Peyer's patch (tissue), 4 donors: ENCODE measurements at regions not wholly inside any gene's neighbourhood (a gene's known extent, or its start where the extent isn't known, plus 50 kb on each side); places are given as distances from the start of the nearest gene placed in this dataset.

ENCODE experiments used
- DNase-seq, 3 donors: peaks; one replicate each; pipeline ENCODE4 v3.0.0-alpha.2; 2017 to 2019
- H3K27ac ChIP-seq, 4 donors: fragments of 200-600 bp; sonication (generic); one replicate each; pipeline ENCODE4 v1.5.1; 2016 to 2019
- H3K27me3 ChIP-seq, 2 donors: fragments of 200-600 bp; sonication (generic); one replicate each; pipeline ENCODE4 v1.5.1; 2019
- H3K36me3 ChIP-seq, 3 donors: fragments of 200-600 bp; sonication (generic); one replicate each; pipeline ENCODE4 v1.5.1; 2016 to 2019
- H3K4me1 ChIP-seq, 4 donors: fragments of 200-600 bp; sonication (generic); one replicate each; pipeline ENCODE4 v1.5.1; 2016 to 2019
- H3K4me3 ChIP-seq, 4 donors: fragments of 200-600 bp; sonication (generic); 1 replicate in 3 of 4; 2 replicates in 1 of 4; pipeline ENCODE4 v1.5.1; 2016 to 2019; ENCODE audit warnings: mild to moderate bottlenecking in 1 of 4
- H3K9me3 ChIP-seq, 4 donors: fragments of 200-600 bp; sonication (generic); one replicate each; pipeline ENCODE4 v1.5.1; 2016 to 2019; ENCODE audit warnings: mild to moderate bottlenecking in 1 of 4
- POLR2A ChIP-seq, 2 donors: fragments of 450-650 bp; IDR thresholded peaks; one replicate each; pipeline ENCODE4 v1.5.1; 2017; ENCODE audit warnings: antibody characterized with exemption in 2 of 2, mild to moderate bottlenecking in 2 of 2, moderate library complexity in 2 of 2
- small RNA-seq, 2 donors: library from RNA; depleted of rRNA; stranded (forward); fragments of <200 nt; gene quantifications; one replicate each; pipeline ENCODE3, GENCODE V24; 2016
- TF ChIP-seq, protein P1 (sequence below), 6 experiments: fragments of 450-650 bp in 4 of 6; fragments of 200-600 bp in 2 of 6; sonication (generic) in 1 of 6; IDR thresholded peaks; one replicate each; pipeline ENCODE4 v1.5.1; 2017 to 2019; ENCODE audit warnings: antibody characterized with exemption in 6 of 6, mild to moderate bottlenecking in 3 of 6, moderate library complexity in 1 of 6

DNA sequence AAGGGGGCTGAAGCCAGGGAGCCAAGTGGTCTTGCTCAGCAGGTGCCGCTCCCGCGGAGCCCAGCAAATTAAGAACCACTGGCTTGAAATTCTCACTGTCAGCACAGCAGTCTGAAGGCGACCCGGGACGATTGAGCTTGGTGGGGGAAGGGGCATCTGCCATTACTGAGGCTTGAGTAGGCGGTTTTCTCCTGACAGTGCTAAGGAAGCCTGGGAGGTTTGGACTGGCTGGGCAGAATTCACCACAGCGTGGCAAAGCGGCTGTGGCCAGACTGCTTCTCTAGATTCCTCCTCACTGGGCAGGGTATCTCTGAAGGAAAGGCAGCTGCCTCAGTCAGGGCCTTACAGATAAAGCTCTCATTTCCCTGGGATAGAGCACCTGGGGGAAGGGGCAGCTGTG is 57.0 kb upstream of the GPR149 start:
- no peak for DNase-seq
- H3K4me3 ChIP-seq, result no peak overlapping the region
- H3K27ac ChIP-seq, result no peak overlapping the region
- no peaks in the 10 kb centered on the region for H3K9me3 ChIP-seq
- H3K4me1 ChIP-seq, result no peaks in the 10 kb centered on the region
- H3K27me3 ChIP-seq, result no peaks in the 10 kb centered on the region
- H3K36me3 ChIP-seq, result no peaks in the 10 kb centered on the region
- TF ChIP-seq, protein P1, sequence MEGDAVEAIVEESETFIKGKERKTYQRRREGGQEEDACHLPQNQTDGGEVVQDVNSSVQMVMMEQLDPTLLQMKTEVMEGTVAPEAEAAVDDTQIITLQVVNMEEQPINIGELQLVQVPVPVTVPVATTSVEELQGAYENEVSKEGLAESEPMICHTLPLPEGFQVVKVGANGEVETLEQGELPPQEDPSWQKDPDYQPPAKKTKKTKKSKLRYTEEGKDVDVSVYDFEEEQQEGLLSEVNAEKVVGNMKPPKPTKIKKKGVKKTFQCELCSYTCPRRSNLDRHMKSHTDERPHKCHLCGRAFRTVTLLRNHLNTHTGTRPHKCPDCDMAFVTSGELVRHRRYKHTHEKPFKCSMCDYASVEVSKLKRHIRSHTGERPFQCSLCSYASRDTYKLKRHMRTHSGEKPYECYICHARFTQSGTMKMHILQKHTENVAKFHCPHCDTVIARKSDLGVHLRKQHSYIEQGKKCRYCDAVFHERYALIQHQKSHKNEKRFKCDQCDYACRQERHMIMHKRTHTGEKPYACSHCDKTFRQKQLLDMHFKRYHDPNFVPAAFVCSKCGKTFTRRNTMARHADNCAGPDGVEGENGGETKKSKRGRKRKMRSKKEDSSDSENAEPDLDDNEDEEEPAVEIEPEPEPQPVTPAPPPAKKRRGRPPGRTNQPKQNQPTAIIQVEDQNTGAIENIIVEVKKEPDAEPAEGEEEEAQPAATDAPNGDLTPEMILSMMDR (IDR thresholded peaks at IDR 0.05), result no peak
- TF ChIP-seq POLR2A (IDR thresholded peaks at IDR 0.05), result no peak

DNA sequence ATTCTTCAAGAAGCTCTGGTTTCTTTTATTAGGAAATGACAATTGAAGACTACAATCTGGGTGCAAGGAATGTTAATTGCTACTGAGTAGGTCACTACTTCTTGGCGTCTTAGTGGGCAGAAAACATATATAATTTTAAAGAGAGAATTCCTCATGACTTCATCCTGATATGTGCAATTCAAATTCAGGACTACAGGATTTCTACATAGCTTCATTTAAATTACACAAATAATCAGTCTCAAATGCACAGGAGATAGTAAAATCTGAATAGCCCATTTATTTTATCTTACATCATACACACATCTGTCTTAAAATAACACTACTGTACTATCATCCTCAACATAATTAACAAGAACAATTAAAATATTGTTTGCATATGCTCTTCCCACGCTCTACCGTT is 52.5 kb upstream of the GPR149 start:
- no peak for DNase-seq
- TF ChIP-seq, protein P1 (IDR thresholded peaks at IDR 0.05), result no peak
- no peak for TF ChIP-seq POLR2A (IDR thresholded peaks at IDR 0.05)
- no peaks in the 10 kb centered on the region for H3K36me3 ChIP-seq
- H3K4me1 ChIP-seq, result no peaks in the 10 kb centered on the region
- no peaks in the 10 kb centered on the region for H3K27me3 ChIP-seq
- no peaks in the 10 kb centered on the region for H3K9me3 ChIP-seq
- H3K27ac ChIP-seq, result no peak overlapping the region
- no peak overlapping the region for H3K4me3 ChIP-seq

DNA sequence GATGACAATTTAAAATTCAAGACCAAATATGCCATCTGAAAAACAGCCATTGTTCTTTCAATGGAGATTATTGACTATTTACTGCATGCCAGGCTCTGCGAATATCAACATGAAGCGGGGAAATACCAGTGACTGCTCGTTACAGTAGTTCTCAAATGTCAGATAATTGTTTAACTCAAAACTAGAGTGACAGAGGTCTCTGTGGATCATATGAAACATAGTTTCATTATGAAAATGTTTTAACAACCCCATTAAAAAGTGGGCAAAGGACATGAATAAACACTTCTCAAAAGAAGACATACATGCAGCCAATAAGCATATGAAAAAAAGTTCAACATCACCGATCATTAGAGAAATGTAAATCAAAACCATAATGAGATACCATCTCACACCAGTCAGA is 50.0 kb upstream of the GPR149 start:
- Histone ChIP-seq H3K4me1 (no peaks in the 10 kb centered on the region), H3K27me3 (no peaks in the 10 kb centered on the region), H3K4me3 (no peak overlapping the region), H3K9me3 (no peaks in the 10 kb centered on the region), H3K27ac (no peak overlapping the region), H3K36me3 (no peaks in the 10 kb centered on the region)
- DNase-seq, result no peak
- TF ChIP-seq POLR2A (IDR thresholded peaks at IDR 0.05), result no peak
- TF ChIP-seq, protein P1 (IDR thresholded peaks at IDR 0.05), result no peak

Small RNA genes in the stretch of these regions (small RNA-seq; reads per million reads assigned to genes)
- gene DYNLL1P5, result 0 reads per million in 2 donors
